ENCODE measurements at regions not wholly inside any gene's neighbourhood (a gene's known extent, or its start where the extent isn't known, plus 50 kb on each side); places are given as distances from the start of the nearest gene placed in this dataset.

DNA sequence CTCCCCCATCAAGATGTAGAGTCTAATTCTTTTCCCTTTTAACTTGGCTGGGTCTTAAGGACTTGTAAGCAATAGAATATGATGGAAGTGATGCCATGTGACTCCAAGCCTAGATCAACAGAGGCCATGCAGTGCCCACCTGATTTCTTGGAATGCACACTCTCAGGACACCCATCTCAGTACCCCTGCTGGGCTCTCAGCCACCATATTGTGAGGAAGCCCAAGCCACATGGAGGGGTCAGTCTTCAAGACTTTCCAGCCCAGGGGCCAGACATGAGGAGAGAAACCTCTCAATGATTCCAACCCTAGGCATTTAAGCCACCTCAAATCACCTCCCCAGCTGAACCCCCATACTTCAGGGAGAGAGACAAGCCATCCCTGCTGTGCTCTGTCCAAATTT, 62.2 kb upstream of the CARD11 start:
- Histone ChIP-seq H3K9me2 (no peaks in the 10 kb centered on the region), H4K20me1 (ENCODE audit: insufficient read depth) (no peaks in the 10 kb centered on the region), H3F3A (replicated peaks; ENCODE audit: insufficient read depth) (no peaks in the 10 kb centered on the region), H2AFZ (ENCODE audit: low read depth) (no peak overlapping the region), H3K36me3 (replicated peaks in 1 of 2; ENCODE audit: control insufficient read depth in 1 of 2, insufficient read depth in 2 of 2, low read length in 1 of 2) (no peaks in the 10 kb centered on the region), H3K4me1 (ENCODE audit: control insufficient read depth in 1 of 2, insufficient read depth in 2 of 2, low read depth in 1 of 2, low read length in 1 of 2) (no peaks in the 10 kb centered on the region), H3K9me3 (no peaks in the 10 kb centered on the region; the same call in 1 of the 2 replicates), H3K27ac (ENCODE audit: low read depth in 2 of 2, low read length in 1 of 2) (no peak overlapping the region), H3K9ac (no peak overlapping the region), H3K4me2 (no peak overlapping the region), H3K79me2 (ENCODE audit: insufficient read depth) (no peaks in the 10 kb centered on the region), H3K4me3 (ENCODE audit: low read depth in 2 of 2, low read length in 1 of 2) (no peak overlapping the region), H3K27me3 (ENCODE audit: insufficient read depth) (no peaks in the 10 kb centered on the region)
- TF ChIP-seq ELF1 (IDR thresholded peaks at IDR 0.05) (no peak), EP300 (IDR thresholded peaks at IDR 0.05; ENCODE audit: borderline replicate concordance in 1 of 2, low read depth in 1 of 2, low read length in 1 of 2) (no peak), GATA2 (CRISPR knock-in tag; IDR thresholded peaks at IDR 0.05) (no peak), RCOR1 (IDR thresholded peaks at IDR 0.05; ENCODE audit: low read length) (no peak)
- TF ChIP-seq, protein P1, sequence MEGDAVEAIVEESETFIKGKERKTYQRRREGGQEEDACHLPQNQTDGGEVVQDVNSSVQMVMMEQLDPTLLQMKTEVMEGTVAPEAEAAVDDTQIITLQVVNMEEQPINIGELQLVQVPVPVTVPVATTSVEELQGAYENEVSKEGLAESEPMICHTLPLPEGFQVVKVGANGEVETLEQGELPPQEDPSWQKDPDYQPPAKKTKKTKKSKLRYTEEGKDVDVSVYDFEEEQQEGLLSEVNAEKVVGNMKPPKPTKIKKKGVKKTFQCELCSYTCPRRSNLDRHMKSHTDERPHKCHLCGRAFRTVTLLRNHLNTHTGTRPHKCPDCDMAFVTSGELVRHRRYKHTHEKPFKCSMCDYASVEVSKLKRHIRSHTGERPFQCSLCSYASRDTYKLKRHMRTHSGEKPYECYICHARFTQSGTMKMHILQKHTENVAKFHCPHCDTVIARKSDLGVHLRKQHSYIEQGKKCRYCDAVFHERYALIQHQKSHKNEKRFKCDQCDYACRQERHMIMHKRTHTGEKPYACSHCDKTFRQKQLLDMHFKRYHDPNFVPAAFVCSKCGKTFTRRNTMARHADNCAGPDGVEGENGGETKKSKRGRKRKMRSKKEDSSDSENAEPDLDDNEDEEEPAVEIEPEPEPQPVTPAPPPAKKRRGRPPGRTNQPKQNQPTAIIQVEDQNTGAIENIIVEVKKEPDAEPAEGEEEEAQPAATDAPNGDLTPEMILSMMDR (IDR thresholded peaks at IDR 0.05) = no peak
- TF ChIP-seq, protein P2, sequence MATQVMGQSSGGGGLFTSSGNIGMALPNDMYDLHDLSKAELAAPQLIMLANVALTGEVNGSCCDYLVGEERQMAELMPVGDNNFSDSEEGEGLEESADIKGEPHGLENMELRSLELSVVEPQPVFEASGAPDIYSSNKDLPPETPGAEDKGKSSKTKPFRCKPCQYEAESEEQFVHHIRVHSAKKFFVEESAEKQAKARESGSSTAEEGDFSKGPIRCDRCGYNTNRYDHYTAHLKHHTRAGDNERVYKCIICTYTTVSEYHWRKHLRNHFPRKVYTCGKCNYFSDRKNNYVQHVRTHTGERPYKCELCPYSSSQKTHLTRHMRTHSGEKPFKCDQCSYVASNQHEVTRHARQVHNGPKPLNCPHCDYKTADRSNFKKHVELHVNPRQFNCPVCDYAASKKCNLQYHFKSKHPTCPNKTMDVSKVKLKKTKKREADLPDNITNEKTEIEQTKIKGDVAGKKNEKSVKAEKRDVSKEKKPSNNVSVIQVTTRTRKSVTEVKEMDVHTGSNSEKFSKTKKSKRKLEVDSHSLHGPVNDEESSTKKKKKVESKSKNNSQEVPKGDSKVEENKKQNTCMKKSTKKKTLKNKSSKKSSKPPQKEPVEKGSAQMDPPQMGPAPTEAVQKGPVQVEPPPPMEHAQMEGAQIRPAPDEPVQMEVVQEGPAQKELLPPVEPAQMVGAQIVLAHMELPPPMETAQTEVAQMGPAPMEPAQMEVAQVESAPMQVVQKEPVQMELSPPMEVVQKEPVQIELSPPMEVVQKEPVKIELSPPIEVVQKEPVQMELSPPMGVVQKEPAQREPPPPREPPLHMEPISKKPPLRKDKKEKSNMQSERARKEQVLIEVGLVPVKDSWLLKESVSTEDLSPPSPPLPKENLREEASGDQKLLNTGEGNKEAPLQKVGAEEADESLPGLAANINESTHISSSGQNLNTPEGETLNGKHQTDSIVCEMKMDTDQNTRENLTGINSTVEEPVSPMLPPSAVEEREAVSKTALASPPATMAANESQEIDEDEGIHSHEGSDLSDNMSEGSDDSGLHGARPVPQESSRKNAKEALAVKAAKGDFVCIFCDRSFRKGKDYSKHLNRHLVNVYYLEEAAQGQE (IDR thresholded peaks at IDR 0.05; ENCODE audit: low read depth, low read length) = no peak
- CTCF ChIA-PET = interaction anchor here (2.5 kb wide), 1 partner anchor 17 kb away, joined by 9 read pairs; no protein-coding TSS in a partner anchor
- POLR2A ChIA-PET = no interaction called here
- DNase-seq = no peak

DNA sequence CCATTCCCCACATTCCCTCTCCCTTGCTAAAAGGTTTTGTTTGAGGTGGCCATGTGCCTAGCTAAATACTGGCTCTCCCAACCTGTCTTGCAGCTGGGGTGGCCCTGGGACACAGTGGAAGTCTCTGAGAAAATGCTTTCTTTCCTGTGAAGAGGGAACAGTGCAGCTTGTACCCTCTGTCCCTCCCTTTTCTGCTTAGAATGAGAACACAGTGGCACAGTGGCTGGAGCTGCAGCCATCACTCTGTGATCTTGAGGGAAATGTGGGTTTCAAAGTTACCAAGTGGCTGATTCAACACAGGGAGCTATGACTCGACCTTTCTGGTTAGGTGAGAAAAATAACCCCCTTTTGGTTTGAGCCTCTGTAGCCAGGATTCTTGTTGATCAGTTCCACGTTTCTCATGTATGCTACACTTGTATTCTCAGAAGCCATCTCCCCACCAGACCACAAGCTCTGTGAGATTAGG, 62.7 kb upstream of the CARD11 start:
- no peaks in the 10 kb centered on the region for H3K4me1 ChIP-seq (ENCODE audit: control insufficient read depth in 1 of 2, insufficient read depth in 2 of 2, low read depth in 1 of 2, low read length in 1 of 2)
- H3K79me2 ChIP-seq (ENCODE audit: insufficient read depth) = no peaks in the 10 kb centered on the region
- no peak overlapping the region for H3K9ac ChIP-seq
- CTCF ChIA-PET = interaction anchor here (0.9 to 2.5 kb wide), 3 partner anchors 9 to 48 kb away, joined by 3 to 9 read pairs (median 4); no protein-coding TSS in a partner anchor
- H3K36me3 ChIP-seq (replicated peaks in 1 of 2; ENCODE audit: control insufficient read depth in 1 of 2, insufficient read depth in 2 of 2, low read length in 1 of 2) = no peaks in the 10 kb centered on the region
- no peak for DNase-seq
- H3K4me3 ChIP-seq (ENCODE audit: low read depth in 2 of 2, low read length in 1 of 2) = no peak overlapping the region
- no peak overlapping the region for H2AFZ ChIP-seq (ENCODE audit: low read depth)
- POLR2A ChIA-PET = no interaction called here
- H3K9me3 ChIP-seq = no peaks in the 10 kb centered on the region; the same call in 1 of the 2 replicates
- no peak overlapping the region for H3K27ac ChIP-seq (ENCODE audit: low read depth in 2 of 2, low read length in 1 of 2)
- no peaks in the 10 kb centered on the region for H3K27me3 ChIP-seq (ENCODE audit: insufficient read depth)
- H4K20me1 ChIP-seq (ENCODE audit: insufficient read depth) = no peaks in the 10 kb centered on the region
- H3K4me2 ChIP-seq = no peak overlapping the region
- H3F3A ChIP-seq (replicated peaks; ENCODE audit: insufficient read depth) = no peaks in the 10 kb centered on the region
- 22% methylated on average over 1 of the region's 2 CpGs for WGBS (ENCODE audit: low lambda C conversion rate)
- TF ChIP-seq RXRA (IDR thresholded peaks at IDR 0.05; ENCODE audit: borderline replicate concordance, low read depth) = no peak
- TF ChIP-seq EP300 (IDR thresholded peaks at IDR 0.05; ENCODE audit: borderline replicate concordance in 1 of 2, low read depth in 1 of 2, low read length in 1 of 2) = no peak
- TF ChIP-seq TCF12 (IDR thresholded peaks at IDR 0.05) = no peak
- no peak for TF ChIP-seq GABPA (IDR thresholded peaks at IDR 0.05; ENCODE audit: low read depth)
- TF ChIP-seq, protein P3, sequence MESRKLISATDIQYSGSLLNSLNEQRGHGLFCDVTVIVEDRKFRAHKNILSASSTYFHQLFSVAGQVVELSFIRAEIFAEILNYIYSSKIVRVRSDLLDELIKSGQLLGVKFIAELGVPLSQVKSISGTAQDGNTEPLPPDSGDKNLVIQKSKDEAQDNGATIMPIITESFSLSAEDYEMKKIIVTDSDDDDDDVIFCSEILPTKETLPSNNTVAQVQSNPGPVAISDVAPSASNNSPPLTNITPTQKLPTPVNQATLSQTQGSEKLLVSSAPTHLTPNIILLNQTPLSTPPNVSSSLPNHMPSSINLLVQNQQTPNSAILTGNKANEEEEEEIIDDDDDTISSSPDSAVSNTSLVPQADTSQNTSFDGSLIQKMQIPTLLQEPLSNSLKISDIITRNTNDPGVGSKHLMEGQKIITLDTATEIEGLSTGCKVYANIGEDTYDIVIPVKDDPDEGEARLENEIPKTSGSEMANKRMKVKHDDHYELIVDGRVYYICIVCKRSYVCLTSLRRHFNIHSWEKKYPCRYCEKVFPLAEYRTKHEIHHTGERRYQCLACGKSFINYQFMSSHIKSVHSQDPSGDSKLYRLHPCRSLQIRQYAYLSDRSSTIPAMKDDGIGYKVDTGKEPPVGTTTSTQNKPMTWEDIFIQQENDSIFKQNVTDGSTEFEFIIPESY (IDR thresholded peaks at IDR 0.05; ENCODE audit: borderline replicate concordance, low read depth) = no peak
- TF ChIP-seq GATA2 (CRISPR knock-in tag; IDR thresholded peaks at IDR 0.05) = no peak
- no peak for TF ChIP-seq CHD2 (IDR thresholded peaks at IDR 0.05; ENCODE audit: low read length, partially characterized antibody)
- no peak for TF ChIP-seq SIN3A (IDR thresholded peaks at IDR 0.05; ENCODE audit: borderline replicate concordance, low read depth, low read length)
- H3K9me2 ChIP-seq = no peaks in the 10 kb centered on the region
